H1 (cell line): ENCODE measurements at regions not wholly inside any gene's neighbourhood (a gene's known extent, or its start where the extent isn't known, plus 50 kb on each side); places are given as distances from the start of the nearest gene placed in this dataset.

Source experiments
- CTCF ChIA-PET: fragments of 300-600 bp; sonication (Branson Sonifier 250); formaldehyde crosslinking; loops from one replicate; lab custom pipeline; 2021; ENCODE audit not compliant: partially characterized antibody; lab: Charles Lee
- POLR2A ChIA-PET: fragments of 300-600 bp; sonication (Branson Sonifier 250); formaldehyde crosslinking; loops from one replicate; lab custom pipeline; 2021; ENCODE audit warnings: inconsistent platforms; ENCODE audit not compliant: partially characterized antibody; lab: Charles Lee
- DNase-seq, 2 experiments: peaks; one replicate each; pipeline versions ENCODE4 v3.0.0 to v3.0.0-alpha.2; 2010 to 2022; ENCODE audit warnings: low spot score in 2 of 2, low read depth in 1 of 2, mixed read lengths in 1 of 2
- FAIRE-seq: peaks from 2 replicates; lab custom pipeline; 2011; peaks lifted over from hg19 to GRCh38; lab: Jason Lieb, UNC
- H2AFZ ChIP-seq: 2 replicates; pipeline ENCODE4 v1.8.1; 2012; ENCODE audit warnings: low read length, inconsistent platforms
- H2AK5ac ChIP-seq: 2 replicates; pipeline ENCODE4 v1.6.1; 2013; ENCODE audit warnings: low read depth, low read length
- H2BK120ac ChIP-seq: replicated peaks from 2 replicates; pipeline ENCODE3; 2013; ENCODE audit warnings: low read depth, low read length, inconsistent platforms
- H2BK12ac ChIP-seq: 2 replicates; pipeline ENCODE4 v1.6.1; 2013; ENCODE audit warnings: low read depth, low read length
- H2BK15ac ChIP-seq: 2 replicates; pipeline ENCODE4 v1.6.1; 2013; ENCODE audit warnings: low read length
- H2BK20ac ChIP-seq: 2 replicates; pipeline ENCODE4 v1.6.1; 2013; ENCODE audit warnings: low read length
- H2BK5ac ChIP-seq: 2 replicates; pipeline ENCODE4 v1.6.1; 2013; ENCODE audit warnings: low read depth, low read length
- H3K14ac ChIP-seq: 2 replicates; pipeline ENCODE4 v1.6.1; 2013; ENCODE audit warnings: inconsistent platforms; ENCODE audit not compliant: insufficient read length
- H3K18ac ChIP-seq: 2 replicates; pipeline ENCODE4 v1.6.1; 2013; ENCODE audit warnings: low read length; ENCODE audit errors: extremely low read depth
- H3K23ac ChIP-seq: 2 replicates; pipeline ENCODE4 v1.6.1; 2013; ENCODE audit warnings: inconsistent platforms; ENCODE audit not compliant: insufficient read length
- H3K23me2 ChIP-seq: 2 replicates; pipeline ENCODE4 v1.6.1; 2013; ENCODE audit warnings: low read depth, low read length
- H3K27ac ChIP-seq: 2 replicates; pipeline ENCODE4 v1.6.1; 2011; ENCODE audit warnings: low read depth, low read length, inconsistent platforms
- H3K27me3 ChIP-seq, 4 experiments: replicated peaks in 1 of 4; 1 replicate in 1 of 4; 2 replicates in 3 of 4; pipeline versions ENCODE4 v1.6.1 to v1.8.1; 2011 to 2013; ENCODE audit warnings: low read length in 3 of 4, mild to moderate bottlenecking in 3 of 4, inconsistent platforms in 2 of 4, mixed read lengths in 2 of 4, moderate library complexity in 1 of 4; ENCODE audit not compliant: control insufficient read depth in 3 of 4, insufficient read depth in 3 of 4; ENCODE audit errors: extremely low read depth in 1 of 4
- H3K36me3 ChIP-seq, 4 experiments: 2 replicates each; pipeline versions ENCODE4 v1.6.1 to v1.8.1; 2011 to 2013; ENCODE audit warnings: mild to moderate bottlenecking in 4 of 4, low read length in 3 of 4, moderate library complexity in 2 of 4, control low read depth in 1 of 4, inconsistent platforms in 1 of 4; ENCODE audit not compliant: insufficient read depth in 4 of 4, control insufficient read depth in 2 of 4
- H3K4ac ChIP-seq: replicated peaks from 2 replicates; pipeline ENCODE3; 2013; ENCODE audit warnings: low read length, low read depth, mixed read lengths, inconsistent platforms; ENCODE audit not compliant: insufficient read length
- H3K4me1 ChIP-seq, 4 experiments: replicated peaks in 1 of 4; 1 replicate in 1 of 4; 2 replicates in 3 of 4; pipeline versions ENCODE4 v1.6.1 to v1.8.1; 2011 to 2013; ENCODE audit warnings: low read length in 3 of 4, inconsistent platforms in 2 of 4, mixed read lengths in 1 of 4; ENCODE audit not compliant: insufficient read depth in 4 of 4, control insufficient read depth in 3 of 4
- H3K4me2 ChIP-seq, 2 experiments: 2 replicates each; pipeline versions ENCODE4 v1.6.1 to v1.8.1; 2011 to 2013; ENCODE audit warnings: low read depth in 2 of 2, low read length in 2 of 2, control low read depth in 1 of 2, inconsistent platforms in 1 of 2, mild to moderate bottlenecking in 1 of 2; ENCODE audit not compliant: insufficient read depth in 1 of 2
- H3K4me3 ChIP-seq, 4 experiments: fragments of 200-600, 300-600 bp in 1 of 4; sonication (generic), shearing (Covaris generic), sonication (Bioruptor Twin) in 1 of 4; 2 replicates each; pipeline versions ENCODE4 v1.5.1 to v1.8.1; 2011 to 2016; ENCODE audit warnings: low read length in 4 of 4, low read depth in 3 of 4, control low read depth in 2 of 4, inconsistent platforms in 2 of 4, mild to moderate bottlenecking in 2 of 4, mixed read lengths in 1 of 4, moderate library complexity in 1 of 4; ENCODE audit not compliant: insufficient read depth in 2 of 4; ENCODE audit errors: extremely low read depth in 1 of 4
- H3K56ac ChIP-seq: replicated peaks from 2 replicates; pipeline ENCODE3; 2013; ENCODE audit warnings: low read depth, mild to moderate bottlenecking, mixed read lengths, low read length, inconsistent platforms; ENCODE audit not compliant: insufficient read length
- H3K79me1 ChIP-seq: 2 replicates; pipeline ENCODE4 v1.6.1; 2013; ENCODE audit warnings: low read depth, low read length, control low read depth
- H3K79me2 ChIP-seq, 2 experiments: 2 replicates each; pipeline versions ENCODE4 v1.6.1 to v1.8.1; 2012 to 2013; ENCODE audit warnings: low read length in 2 of 2, mild to moderate bottlenecking in 2 of 2, inconsistent platforms in 1 of 2; ENCODE audit not compliant: insufficient read depth in 2 of 2, control insufficient read depth in 1 of 2
- H3K9ac ChIP-seq, 4 experiments: replicated peaks in 1 of 4; 1 replicate in 1 of 4; 2 replicates in 3 of 4; pipeline versions ENCODE4 v1.6.1 to v1.8.1; 2011 to 2013; ENCODE audit warnings: low read depth in 3 of 4, low read length in 3 of 4, control low read depth in 2 of 4, mild to moderate bottlenecking in 2 of 4, moderate library complexity in 2 of 4, inconsistent platforms in 1 of 4; ENCODE audit errors: extremely low read depth in 1 of 4
- H3K9me3 ChIP-seq, 2 experiments: 2 replicates each; pipeline versions ENCODE4 v1.6.1 to v1.8.1; 2012 to 2013; ENCODE audit warnings: mild to moderate bottlenecking in 2 of 2, moderate library complexity in 2 of 2, control low read depth in 1 of 2, inconsistent platforms in 1 of 2, low read depth in 1 of 2, low read length in 1 of 2, mixed read lengths in 1 of 2; ENCODE audit not compliant: insufficient read depth in 2 of 2
- H4K20me1 ChIP-seq, 2 experiments: replicated peaks in 1 of 2; 2 replicates each; pipeline versions ENCODE3 to v1.8.1; 2011 to 2013; ENCODE audit warnings: inconsistent platforms in 2 of 2, low read length in 2 of 2, mild to moderate bottlenecking in 1 of 2; ENCODE audit not compliant: insufficient read depth in 2 of 2, control insufficient read depth in 1 of 2
- H4K5ac ChIP-seq: 2 replicates; pipeline ENCODE4 v1.6.1; 2013; ENCODE audit warnings: low read length, low read depth, mixed read lengths, inconsistent platforms; ENCODE audit not compliant: insufficient read length
- H4K8ac ChIP-seq: 2 replicates; pipeline ENCODE4 v1.8.0; 2013; ENCODE audit warnings: mild to moderate bottlenecking, moderate library complexity, low read length, inconsistent platforms; ENCODE audit not compliant: insufficient read depth; ENCODE audit errors: extremely low read depth
- H4K91ac ChIP-seq: replicated peaks from 2 replicates; pipeline ENCODE3; 2013; ENCODE audit warnings: low read length, mixed read lengths, inconsistent platforms; ENCODE audit not compliant: insufficient read length
- CTCF ChIP-seq, 3 experiments: IDR thresholded peaks; 1 replicate in 2 of 3; 2 replicates in 1 of 3; pipeline versions ENCODE4 v1.5.1 to v1.6.1; 2011; ENCODE audit warnings: low read length in 3 of 3, mild to moderate bottlenecking in 3 of 3, inconsistent platforms in 2 of 3, low read depth in 1 of 3, moderate library complexity in 1 of 3; ENCODE audit not compliant: insufficient read depth in 1 of 3; ENCODE audit errors: control extremely low read depth in 1 of 3
- EGR1 ChIP-seq: IDR thresholded peaks from 2 replicates; pipeline ENCODE4 v1.6.1; 2011; ENCODE audit warnings: low read depth, low read length, borderline replicate concordance
- KDM4A ChIP-seq: IDR thresholded peaks from one replicate; pipeline ENCODE4 v1.7.1; 2012; ENCODE audit warnings: low read depth, mild to moderate bottlenecking, moderate library complexity, low read length, inconsistent platforms; ENCODE audit not compliant: severe bottlenecking
- POLR2A ChIP-seq, 2 experiments: IDR thresholded peaks; 1 replicate in 1 of 2; 2 replicates in 1 of 2; pipeline ENCODE4 v1.6.1; 2011; ENCODE audit warnings: low read depth in 2 of 2, low read length in 2 of 2, mild to moderate bottlenecking in 2 of 2; ENCODE audit errors: control extremely low read depth in 1 of 2
- SAP30 ChIP-seq: fragments of 300-600 bp; sonication (generic); IDR thresholded peaks from 2 replicates; pipeline ENCODE4 v1.7.1; 2012; ENCODE audit warnings: low read length, moderate library complexity, mild to moderate bottlenecking, inconsistent platforms; ENCODE audit not compliant: insufficient read depth, insufficient replicate concordance
- TAF7 ChIP-seq: optimal IDR thresholded peaks from 2 replicates; pipeline ENCODE3; 2011; ENCODE audit warnings: low read depth, mild to moderate bottlenecking, inconsistent platforms, low read length, moderate library complexity, borderline replicate concordance
- TCF12 ChIP-seq: IDR thresholded peaks from 2 replicates; pipeline ENCODE4 v1.6.1; 2011; ENCODE audit warnings: low read depth, mild to moderate bottlenecking, low read length
- WGBS, 2 experiments: shearing (Covaris generic) in 1 of 2; methylation state at CpG; one replicate each; pipeline versions ENCODE4 v1.1.6 to v1.1.7; 2013 to 2015; ENCODE audit warnings: low lambda C conversion rate in 2 of 2, mixed read lengths in 2 of 2, inconsistent platforms in 1 of 2, low coverage in 1 of 2, missing lambda C conversion rate in 1 of 2; ENCODE audit not compliant: insufficient replicate concordance in 2 of 2, insufficient coverage in 1 of 2, insufficient read length in 1 of 2; ENCODE audit errors: extremely low coverage in 1 of 2, missing lambda C conversion rate in 1 of 2; 5-methylcytosine and 5-hydroxymethylcytosine counted together

DNA sequence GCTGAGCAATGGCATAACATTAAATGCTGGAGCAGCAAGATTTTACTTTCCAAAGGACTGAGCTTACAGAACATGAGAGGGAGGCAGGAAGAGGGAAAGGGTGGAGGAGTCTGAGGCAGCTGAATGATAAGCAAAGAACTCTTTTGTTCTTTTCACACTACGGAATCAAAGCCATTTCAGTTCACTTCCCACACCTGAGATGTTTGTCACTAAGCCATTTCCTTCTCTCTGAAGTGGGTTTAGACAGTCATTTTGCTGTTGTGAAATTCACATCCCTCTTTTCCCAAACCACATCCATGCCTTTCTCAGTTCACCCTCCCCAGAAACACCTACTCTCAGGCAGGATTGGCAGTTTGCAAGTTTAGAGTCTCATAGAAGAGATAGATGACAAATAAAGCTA is 267.9 kb downstream of the ADGRG6 start:
- Histone ChIP-seq H2AK5ac (no peak overlapping the region), H4K8ac (no peak overlapping the region), H3K79me1 (no peaks in the 10 kb centered on the region), H3K79me2 (no peaks in the 10 kb centered on the region), H3K36me3 (no peaks in the 10 kb centered on the region), H2BK15ac (no peak overlapping the region), H3K18ac (no peak overlapping the region), H3K23me2 (no peaks in the 10 kb centered on the region), H4K5ac (no peak overlapping the region), H3K4me1 (peaks cover 0 to 5% (median 2%) of the 10 kb centered on the region in 4 experiments; a peak in 5 of 7 replicates)
- DNase-seq: no peak
- ChIA-PET CTCF (interaction anchor here (0.6 to 1.6 kb wide), 15 partner anchors 11 to 591 kb away, joined by 3 to 7 read pairs (median 3); no protein-coding TSS in a partner anchor), POLR2A (no interaction called here)
- TF ChIP-seq POLR2A (IDR thresholded peaks at IDR 0.05; ENCODE audit: control extremely low read depth in 1 of 2, low read depth in 2 of 2, low read length in 2 of 2): no peak
- no peak for TF ChIP-seq EGR1
- no peak for TF ChIP-seq KDM4A
- TF ChIP-seq SAP30: no peak
- TF ChIP-seq CTCF (IDR thresholded peaks at IDR 0.05; ENCODE audit: control extremely low read depth in 1 of 3, insufficient read depth in 1 of 3, low read depth in 1 of 3, low read length in 3 of 3): no peak
- TF ChIP-seq TAF7: no peak
- TF ChIP-seq TCF12: no peak
- TF ChIP-seq, all 59 proteins: peak for 0
- Histone ChIP-seq H2AFZ (peak overlapping the region; percentile 95), H4K91ac (no peak overlapping the region), H2BK120ac (no peak overlapping the region), H3K4ac (no peak overlapping the region), H2BK20ac (no peak overlapping the region; the same call in 1 of the 2 replicates), H3K14ac (no peak overlapping the region), H3K9ac (no peak overlapping the region), H4K20me1 (no peaks in the 10 kb centered on the region), H2BK5ac (no peak overlapping the region; the same call in 1 of the 2 replicates), H3K23ac (no peak overlapping the region), H3K4me3 (no peak overlapping the region), H3K27ac (no peak overlapping the region), H3K4me2 (0 out of 4 replicates have a peak overlapping the region, but pooled peaks of 1 of the 2 experiments have one; percentile 8), H3K9me3 (peaks cover 12 to 15% of the 10 kb centered on the region in 2 experiments; a peak in 2 of 4 replicates), H2BK12ac (no peak overlapping the region), H3K27me3 (no peaks in the 10 kb centered on the region), H3K56ac (no peak overlapping the region)
- FAIRE-seq: no peak
- WGBS, 2 experiments: 9% methylated on average over 1 of the region's 1 CpG; no CpG with 5 or more reads in 1 of the 2 experiments
